GM12878 (cell line): ENCODE measurements at regions not wholly inside any gene's neighbourhood (a gene's known extent, or its start where the extent isn't known, plus 50 kb on each side); places are given as distances from the start of the nearest gene placed in this dataset.

Experiments used
- ATAC-seq: fragments of 200-7000 bp; cut with Tn5 transposase; 3 replicates; pipeline ENCODE4 v1.9.1; 2020; ENCODE audit warnings: mild to moderate bottlenecking, moderate library complexity
- BruUV-seq: library from RNA; stranded (reverse); fragments of 400-500 nt; replicated peaks from 2 replicates; lab custom pipeline; 2021; lab: Mats Ljungman, UMichigan
- CTCF ChIA-PET: fragments of 300-600 bp; sonication (Branson Sonifier 250); formaldehyde crosslinking; extraction: SDS; loops from one replicate; lab custom pipeline; 2021; ENCODE audit warnings: inconsistent platforms; lab: Yijun Ruan, JAX
- POLR2A ChIA-PET: fragments of 350-600 bp; formaldehyde crosslinking; extraction: SDS; loops from one replicate; lab custom pipeline; 2021; ENCODE audit warnings: inconsistent platforms; lab: Charles Lee
- RAD21 ChIA-PET: fragments of 300-600 bp; sonication (Branson Sonifier 250); formaldehyde crosslinking; loops from one replicate; lab custom pipeline; 2023; ENCODE audit warnings: antibody characterized with exemption; ENCODE audit not compliant: unreplicated experiment; lab: Charles Lee
- SMC1A ChIA-PET: fragments of 300-600 bp; sonication (Branson Sonifier 250); formaldehyde crosslinking; loops from one replicate; lab custom pipeline; 2023; ENCODE audit not compliant: unreplicated experiment, uncharacterized antibody; lab: Charles Lee
- DNase-seq: peaks from one replicate; pipeline ENCODE4 v3.0.0-alpha.2; 2011; ENCODE audit warnings: low read depth, low spot score
- FAIRE-seq: peaks from 3 replicates; lab custom pipeline; 2011; peaks lifted over from hg19 to GRCh38; lab: Jason Lieb, UNC
- H2AFZ ChIP-seq: 2 replicates; pipeline ENCODE4 v1.6.0; 2011; ENCODE audit warnings: low read depth, low read length, control low read depth; ENCODE audit not compliant: control insufficient read depth
- H3K27ac ChIP-seq: 2 replicates; pipeline ENCODE4 v1.5.1; 2011; ENCODE audit warnings: control low read depth; ENCODE audit not compliant: control insufficient read depth, insufficient read depth
- H3K27me3 ChIP-seq, 2 experiments: replicated peaks in 1 of 2; 2 replicates each; pipeline versions ENCODE4 v1.6.0 to v1.6.1; 2011; ENCODE audit warnings: low read length in 1 of 2; ENCODE audit not compliant: control insufficient read depth in 2 of 2, insufficient read depth in 2 of 2
- H3K36me3 ChIP-seq, 2 experiments: 2 replicates each; pipeline ENCODE4 v1.5.1; 2011; ENCODE audit warnings: low read length in 1 of 2; ENCODE audit not compliant: control insufficient read depth in 2 of 2, insufficient read depth in 2 of 2
- H3K4me1 ChIP-seq: 2 replicates; pipeline ENCODE4 v1.6.1; 2011; ENCODE audit warnings: mild to moderate bottlenecking, low read length, moderate library complexity, mixed read lengths; ENCODE audit not compliant: control insufficient read depth, insufficient read depth
- H3K4me2 ChIP-seq: 2 replicates; pipeline ENCODE4 v1.6.0; 2011; ENCODE audit warnings: control low read depth; ENCODE audit not compliant: control insufficient read depth, insufficient read depth
- H3K4me3 ChIP-seq: fragments of 200-600 bp; sonication (generic); 2 replicates; pipeline ENCODE4 v1.5.1; 2016
- H3K79me2 ChIP-seq: 2 replicates; pipeline ENCODE4 v1.6.0; 2011; ENCODE audit warnings: low read length; ENCODE audit not compliant: control insufficient read depth, insufficient read depth
- H3K9ac ChIP-seq: 2 replicates; pipeline ENCODE4 v1.8.0; 2011; ENCODE audit warnings: low read length, control low read depth, mixed read lengths; ENCODE audit not compliant: control insufficient read depth, insufficient read depth
- H3K9me3 ChIP-seq: replicated peaks from 3 replicates; pipeline ENCODE4 v1.5.1; 2011; ENCODE audit warnings: mild to moderate bottlenecking, low read length; ENCODE audit not compliant: control insufficient read depth, insufficient read depth
- H4K20me1 ChIP-seq: 2 replicates; pipeline ENCODE4 v1.6.0; 2011; ENCODE audit not compliant: control insufficient read depth, insufficient read depth
- ATF7 ChIP-seq: fragments of 450-650 bp; IDR thresholded peaks from 2 replicates; pipeline ENCODE4 v1.6.1; 2016; ENCODE audit warnings: low read depth, mild to moderate bottlenecking
- CEBPB ChIP-seq, 2 experiments: fragments of 150-350 bp in 1 of 2; IDR thresholded peaks; 2 replicates each; pipeline ENCODE4 v1.6.1; 2012 to 2014; ENCODE audit warnings: low read depth in 2 of 2, low read length in 2 of 2, borderline replicate concordance in 1 of 2, inconsistent platforms in 1 of 2
- CREB1 ChIP-seq: IDR thresholded peaks from 2 replicates; pipeline ENCODE4 v1.6.1; 2012; ENCODE audit warnings: low read depth, mild to moderate bottlenecking, inconsistent platforms
- DPF2 ChIP-seq: fragments of 450-650 bp; IDR thresholded peaks from 2 replicates; pipeline ENCODE4 v1.6.1; 2017; ENCODE audit warnings: mild to moderate bottlenecking
- ETV6 ChIP-seq, 2 experiments: fragments of 450-650 bp in 1 of 2; IDR thresholded peaks in 1 of 2; conservative IDR thresholded peaks in 1 of 2; 2 replicates each; pipeline ENCODE4 v1.6.1; 2014; ENCODE audit warnings: antibody characterized with exemption in 1 of 2, borderline replicate concordance in 1 of 2, low read depth in 1 of 2, mild to moderate bottlenecking in 1 of 2, moderate library complexity in 1 of 2
- PAX8 ChIP-seq: fragments of 450-650 bp; IDR thresholded peaks from 2 replicates; pipeline ENCODE4 v1.6.1; 2017; ENCODE audit warnings: mild to moderate bottlenecking, moderate library complexity
- TAF1 ChIP-seq: IDR thresholded peaks from 2 replicates; pipeline ENCODE4 v1.6.1; 2011; ENCODE audit warnings: mild to moderate bottlenecking, low read depth, low read length, borderline replicate concordance
- WGBS: methylation state at CpG from one replicate; pipeline ENCODE4 v1.1.6; 2016; ENCODE audit warnings: low lambda C conversion rate; ENCODE audit not compliant: insufficient replicate concordance, insufficient coverage; ENCODE audit errors: missing lambda C conversion rate; 5-methylcytosine and 5-hydroxymethylcytosine counted together
- in situ Hi-C: fragments of 300-500 bp; cut with MboI; formaldehyde crosslinking; loops from 9 replicates; pipeline ENCODE4 v1.14.3; 2018; ENCODE audit warnings: mixed read lengths
- intact Hi-C: fragments of 100-400 bp; cut with micrococcal nuclease; formaldehyde crosslinking; loops from one replicate; pipeline ENCODE4 v1.14.2; 2022; ENCODE audit not compliant: unreplicated experiment
- TF ChIP-seq, protein P1 (sequence below): fragments of 450-650 bp; formaldehyde crosslinking; IDR thresholded peaks from 2 replicates; pipeline ENCODE4 v1.4.0; 2020; ENCODE audit warnings: mild to moderate bottlenecking, moderate library complexity
- TF ChIP-seq, protein P2 (sequence below): fragments of 450-650 bp; IDR thresholded peaks from 2 replicates; pipeline ENCODE4 v1.6.1; 2016; ENCODE audit warnings: mild to moderate bottlenecking
- TF ChIP-seq, protein P3 (sequence below): fragments of 450-650 bp; formaldehyde crosslinking; IDR thresholded peaks from 2 replicates; pipeline ENCODE4 v1.5.0; 2022; ENCODE audit warnings: mild to moderate bottlenecking, missing genetic modification characterization
- TF ChIP-seq, protein P4 (sequence below): IDR thresholded peaks from 2 replicates; pipeline ENCODE4 v1.6.1; 2011; ENCODE audit warnings: mild to moderate bottlenecking, low read depth, low read length, moderate library complexity; ENCODE audit not compliant: insufficient replicate concordance
- TF ChIP-seq, protein P5 (sequence below): IDR thresholded peaks from 2 replicates; pipeline ENCODE4 v1.6.1; 2011; ENCODE audit warnings: borderline replicate concordance, low read depth, mild to moderate bottlenecking, moderate library complexity, mixed read lengths, low read length; ENCODE audit not compliant: insufficient read depth; ENCODE audit errors: extremely low read length

DNA sequence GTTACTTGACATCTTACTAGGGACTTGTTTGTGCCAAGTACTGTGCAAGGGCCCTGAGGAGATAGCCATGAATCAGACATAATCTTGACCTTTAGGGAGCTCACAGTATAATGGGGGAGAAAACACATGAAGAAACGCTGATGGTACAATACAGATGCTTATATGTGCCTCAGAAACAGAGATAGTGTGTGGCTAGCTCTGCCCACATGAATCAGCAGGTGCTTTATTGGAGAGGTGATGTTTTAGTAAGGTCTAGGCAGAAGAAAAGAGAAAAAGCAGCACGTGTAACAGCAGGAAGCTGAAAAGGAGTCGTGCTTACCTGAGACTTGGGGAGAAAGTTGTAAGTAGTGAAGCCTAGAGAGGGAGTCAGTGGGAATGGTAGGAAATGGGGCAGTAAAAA lies 60.6 kb upstream of the LMO4 start (continued):
- TF ChIP-seq ETV6 (conservative IDR thresholded peaks at IDR 0.05 in 1 of 2, IDR thresholded peaks at IDR 0.05 in 1 of 2; ENCODE audit: borderline replicate concordance in 1 of 2, low read depth in 1 of 2) (no peak), ATF7 (no peak), CREB1 (no peak)

DNA sequence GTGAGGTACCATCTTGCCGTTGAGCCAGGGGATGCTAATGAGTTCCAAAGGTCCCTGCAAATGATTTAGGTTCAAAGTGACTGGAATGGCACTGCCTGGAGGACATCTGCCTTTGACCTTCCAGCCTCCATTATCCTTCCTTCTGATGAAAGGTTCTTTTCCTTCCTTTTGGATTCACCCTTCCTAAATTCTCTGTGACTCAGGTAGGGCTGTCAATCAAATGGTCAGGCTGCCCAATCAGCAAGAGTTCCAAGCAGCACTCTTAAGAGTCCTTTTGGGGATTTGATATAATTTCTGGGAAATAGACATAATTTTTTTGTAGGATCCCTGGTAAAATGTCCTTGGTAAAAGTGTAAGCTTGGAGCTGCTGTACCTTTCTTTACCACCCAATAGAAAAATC lies 58.8 kb upstream of the LMO4 start:
- CTCF ChIA-PET, result interaction anchor here (1.7 kb wide), 1 partner anchor 10 kb away, joined by 3 read pairs; no protein-coding TSS in a partner anchor
- WGBS, result 0% methylated on average over 1 of the region's 1 CpG
- intact Hi-C loops (no loop called here), in situ Hi-C loops (no loop called here)
- Histone ChIP-seq H3K9ac (no peak overlapping the region), H3K79me2 (no peaks in the 10 kb centered on the region), H3K4me1 (no peaks in the 10 kb centered on the region), H3K27ac (no peak overlapping the region), H3K27me3 (peaks cover 2% of the 10 kb centered on the region in 2 experiments; a peak in 1 of 4 replicates), H3K36me3 (no peaks in the 10 kb centered on the region), H3K9me3 (no peaks in the 10 kb centered on the region), H4K20me1 (no peaks in the 10 kb centered on the region), H2AFZ (no peak overlapping the region), H3K4me3 (no peak overlapping the region), H3K4me2 (no peak overlapping the region)
- SMC1A ChIA-PET, result interaction anchor here (1.0 kb wide), 1 partner anchor 16 kb away, joined by 3 read pairs; no protein-coding TSS in a partner anchor
- POLR2A ChIA-PET, result no interaction called here
- no TSS peak for BruUV-seq
- no peak for DNase-seq
- no peak for ATAC-seq
- RAD21 ChIA-PET, result no interaction called here
- no peak for FAIRE-seq
- no peak for TF ChIP-seq TAF1
- TF ChIP-seq, protein P1, sequence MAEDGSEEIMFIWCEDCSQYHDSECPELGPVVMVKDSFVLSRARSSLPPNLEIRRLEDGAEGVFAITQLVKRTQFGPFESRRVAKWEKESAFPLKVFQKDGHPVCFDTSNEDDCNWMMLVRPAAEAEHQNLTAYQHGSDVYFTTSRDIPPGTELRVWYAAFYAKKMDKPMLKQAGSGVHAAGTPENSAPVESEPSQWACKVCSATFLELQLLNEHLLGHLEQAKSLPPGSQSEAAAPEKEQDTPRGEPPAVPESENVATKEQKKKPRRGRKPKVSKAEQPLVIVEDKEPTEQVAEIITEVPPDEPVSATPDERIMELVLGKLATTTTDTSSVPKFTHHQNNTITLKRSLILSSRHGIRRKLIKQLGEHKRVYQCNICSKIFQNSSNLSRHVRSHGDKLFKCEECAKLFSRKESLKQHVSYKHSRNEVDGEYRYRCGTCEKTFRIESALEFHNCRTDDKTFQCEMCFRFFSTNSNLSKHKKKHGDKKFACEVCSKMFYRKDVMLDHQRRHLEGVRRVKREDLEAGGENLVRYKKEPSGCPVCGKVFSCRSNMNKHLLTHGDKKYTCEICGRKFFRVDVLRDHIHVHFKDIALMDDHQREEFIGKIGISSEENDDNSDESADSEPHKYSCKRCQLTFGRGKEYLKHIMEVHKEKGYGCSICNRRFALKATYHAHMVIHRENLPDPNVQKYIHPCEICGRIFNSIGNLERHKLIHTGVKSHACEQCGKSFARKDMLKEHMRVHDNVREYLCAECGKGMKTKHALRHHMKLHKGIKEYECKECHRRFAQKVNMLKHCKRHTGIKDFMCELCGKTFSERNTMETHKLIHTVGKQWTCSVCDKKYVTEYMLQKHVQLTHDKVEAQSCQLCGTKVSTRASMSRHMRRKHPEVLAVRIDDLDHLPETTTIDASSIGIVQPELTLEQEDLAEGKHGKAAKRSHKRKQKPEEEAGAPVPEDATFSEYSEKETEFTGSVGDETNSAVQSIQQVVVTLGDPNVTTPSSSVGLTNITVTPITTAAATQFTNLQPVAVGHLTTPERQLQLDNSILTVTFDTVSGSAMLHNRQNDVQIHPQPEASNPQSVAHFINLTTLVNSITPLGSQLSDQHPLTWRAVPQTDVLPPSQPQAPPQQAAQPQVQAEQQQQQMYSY (CRISPR knock-in tag), result no peak
- no peak for TF ChIP-seq DPF2
- TF ChIP-seq, protein P2, sequence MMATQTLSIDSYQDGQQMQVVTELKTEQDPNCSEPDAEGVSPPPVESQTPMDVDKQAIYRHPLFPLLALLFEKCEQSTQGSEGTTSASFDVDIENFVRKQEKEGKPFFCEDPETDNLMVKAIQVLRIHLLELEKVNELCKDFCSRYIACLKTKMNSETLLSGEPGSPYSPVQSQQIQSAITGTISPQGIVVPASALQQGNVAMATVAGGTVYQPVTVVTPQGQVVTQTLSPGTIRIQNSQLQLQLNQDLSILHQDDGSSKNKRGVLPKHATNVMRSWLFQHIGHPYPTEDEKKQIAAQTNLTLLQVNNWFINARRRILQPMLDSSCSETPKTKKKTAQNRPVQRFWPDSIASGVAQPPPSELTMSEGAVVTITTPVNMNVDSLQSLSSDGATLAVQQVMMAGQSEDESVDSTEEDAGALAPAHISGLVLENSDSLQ, result no peak
- TF ChIP-seq, protein P3, sequence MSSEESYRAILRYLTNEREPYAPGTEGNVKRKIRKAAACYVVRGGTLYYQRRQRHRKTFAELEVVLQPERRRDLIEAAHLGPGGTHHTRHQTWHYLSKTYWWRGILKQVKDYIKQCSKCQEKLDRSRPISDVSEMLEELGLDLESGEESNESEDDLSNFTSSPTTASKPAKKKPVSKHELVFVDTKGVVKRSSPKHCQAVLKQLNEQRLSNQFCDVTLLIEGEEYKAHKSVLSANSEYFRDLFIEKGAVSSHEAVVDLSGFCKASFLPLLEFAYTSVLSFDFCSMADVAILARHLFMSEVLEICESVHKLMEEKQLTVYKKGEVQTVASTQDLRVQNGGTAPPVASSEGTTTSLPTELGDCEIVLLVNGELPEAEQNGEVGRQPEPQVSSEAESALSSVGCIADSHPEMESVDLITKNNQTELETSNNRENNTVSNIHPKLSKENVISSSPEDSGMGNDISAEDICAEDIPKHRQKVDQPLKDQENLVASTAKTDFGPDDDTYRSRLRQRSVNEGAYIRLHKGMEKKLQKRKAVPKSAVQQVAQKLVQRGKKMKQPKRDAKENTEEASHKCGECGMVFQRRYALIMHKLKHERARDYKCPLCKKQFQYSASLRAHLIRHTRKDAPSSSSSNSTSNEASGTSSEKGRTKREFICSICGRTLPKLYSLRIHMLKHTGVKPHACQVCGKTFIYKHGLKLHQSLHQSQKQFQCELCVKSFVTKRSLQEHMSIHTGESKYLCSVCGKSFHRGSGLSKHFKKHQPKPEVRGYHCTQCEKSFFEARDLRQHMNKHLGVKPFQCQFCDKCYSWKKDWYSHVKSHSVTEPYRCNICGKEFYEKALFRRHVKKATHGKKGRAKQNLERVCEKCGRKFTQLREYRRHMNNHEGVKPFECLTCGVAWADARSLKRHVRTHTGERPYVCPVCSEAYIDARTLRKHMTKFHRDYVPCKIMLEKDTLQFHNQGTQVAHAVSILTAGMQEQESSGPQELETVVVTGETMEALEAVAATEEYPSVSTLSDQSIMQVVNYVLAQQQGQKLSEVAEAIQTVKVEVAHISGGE (CRISPR knock-in tag), result no peak
- TF ChIP-seq CEBPB (IDR thresholded peaks at IDR 0.05; ENCODE audit: borderline replicate concordance in 1 of 2, low read depth in 2 of 2, low read length in 2 of 2), result no peak
- no peak for TF ChIP-seq PAX8
- TF ChIP-seq, protein P4, sequence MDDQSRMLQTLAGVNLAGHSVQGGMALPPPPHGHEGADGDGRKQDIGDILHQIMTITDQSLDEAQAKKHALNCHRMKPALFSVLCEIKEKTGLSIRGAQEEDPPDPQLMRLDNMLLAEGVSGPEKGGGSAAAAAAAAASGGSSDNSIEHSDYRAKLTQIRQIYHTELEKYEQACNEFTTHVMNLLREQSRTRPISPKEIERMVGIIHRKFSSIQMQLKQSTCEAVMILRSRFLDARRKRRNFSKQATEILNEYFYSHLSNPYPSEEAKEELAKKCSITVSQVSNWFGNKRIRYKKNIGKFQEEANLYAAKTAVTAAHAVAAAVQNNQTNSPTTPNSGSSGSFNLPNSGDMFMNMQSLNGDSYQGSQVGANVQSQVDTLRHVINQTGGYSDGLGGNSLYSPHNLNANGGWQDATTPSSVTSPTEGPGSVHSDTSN, result no peak
- TF ChIP-seq, protein P5, sequence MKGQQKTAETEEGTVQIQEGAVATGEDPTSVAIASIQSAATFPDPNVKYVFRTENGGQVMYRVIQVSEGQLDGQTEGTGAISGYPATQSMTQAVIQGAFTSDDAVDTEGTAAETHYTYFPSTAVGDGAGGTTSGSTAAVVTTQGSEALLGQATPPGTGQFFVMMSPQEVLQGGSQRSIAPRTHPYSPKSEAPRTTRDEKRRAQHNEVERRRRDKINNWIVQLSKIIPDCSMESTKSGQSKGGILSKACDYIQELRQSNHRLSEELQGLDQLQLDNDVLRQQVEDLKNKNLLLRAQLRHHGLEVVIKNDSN, result no peak
